Activated T-cell treated with anti-CD3 and anti-CD28 coated beads, Interleukin-2, amount 50 U/mL, for 48 hours (primary cell): ENCODE measurements at regions not wholly inside any gene's neighbourhood (a gene's known extent, or its start where the extent isn't known, plus 50 kb on each side); places are given as distances from the start of the nearest gene placed in this dataset.

Experiments
- DNase-seq, 2 experiments: peaks; one replicate each; pipeline ENCODE4 v3.0.0-alpha.2; 2020

- DNase-seq, result no peak
Measured at GRCh38 chr9:126154869-126155268, 171.8 kb upstream of the MVB12B start.

- no peak for DNase-seq
Measured at GRCh38 chr9:126155756-126156664, 170.6 kb upstream of the MVB12B start.

GRCh38 chr9:126156898-126157297 lies 169.7 kb upstream of the MVB12B start:
- DNase-seq, result no peak

GRCh38 chr9:126157423-126157822 lies 169.2 kb upstream of the MVB12B start:
- DNase-seq, result no peak

GRCh38 chr9:126157826-126158587 lies 168.6 kb upstream of the MVB12B start:
- no peak for DNase-seq

- no peak for DNase-seq
Measured at GRCh38 chr9:126158588-126159429, 167.8 kb upstream of the MVB12B start.

- DNase-seq, result no peak
Measured at GRCh38 chr9:126159430-126160060, 167.1 kb upstream of the MVB12B start.

GRCh38 chr9:126160067-126160853 lies 166.4 kb upstream of the MVB12B start:
- no peak for DNase-seq

- no peak for DNase-seq
Measured at GRCh38 chr9:126160854-126161329, 165.7 kb upstream of the MVB12B start.

GRCh38 chr9:126162611-126163381 lies 163.8 kb upstream of the MVB12B start:
- no peak for DNase-seq

- no peak for DNase-seq
Measured at GRCh38 chr9:126164796-126165525, 161.7 kb upstream of the MVB12B start.

GRCh38 chr9:126165755-126166154 lies 160.9 kb upstream of the MVB12B start:
- DNase-seq, result no peak

- no peak for DNase-seq
Measured at GRCh38 chr9:126166291-126166690, 160.3 kb upstream of the MVB12B start.

- DNase-seq, result no peak
Measured at GRCh38 chr9:126166866-126167265, 159.8 kb upstream of the MVB12B start.

- no peak for DNase-seq
Measured at GRCh38 chr9:126169736-126170135, 156.9 kb upstream of the MVB12B start.

- DNase-seq, result no peak
Measured at GRCh38 chr9:126170286-126170823, 156.3 kb upstream of the MVB12B start.

- no peak for DNase-seq
Measured at GRCh38 chr9:126171641-126172040, 155.0 kb upstream of the MVB12B start.

- DNase-seq, result no peak
Measured at GRCh38 chr9:126173401-126173800, 153.2 kb upstream of the MVB12B start.

- no peak for DNase-seq
Measured at GRCh38 chr9:126173929-126174328, 152.7 kb upstream of the MVB12B start.

- no peak for DNase-seq
Measured at GRCh38 chr9:126183266-126183665, 143.4 kb upstream of the MVB12B start.
